GM12891 (cell line): ENCODE measurements at regions not wholly inside any gene's neighbourhood (a gene's known extent, or its start where the extent isn't known, plus 50 kb on each side); places are given as distances from the start of the nearest gene placed in this dataset.

Experiments used
- PAX5 ChIP-seq: IDR thresholded peaks from 2 replicates; pipeline ENCODE4 v1.6.1; 2011; ENCODE audit warnings: low read length, moderate library complexity, mild to moderate bottlenecking; ENCODE audit not compliant: insufficient read depth, severe bottlenecking
- POLR2A ChIP-seq: IDR thresholded peaks from 2 replicates; pipeline ENCODE4 v1.6.1; 2011; ENCODE audit warnings: low read depth, low read length, control low read depth
- POLR2AphosphoS5 ChIP-seq: IDR thresholded peaks from 2 replicates; pipeline ENCODE4 v1.6.1; 2011; ENCODE audit warnings: low read depth, low read length, control low read depth
- POU2F2 ChIP-seq: IDR thresholded peaks from 2 replicates; pipeline ENCODE4 v1.6.1; 2011; ENCODE audit warnings: low read depth, mild to moderate bottlenecking, control low read depth, low read length, moderate library complexity
- SPI1 ChIP-seq: IDR thresholded peaks from 2 replicates; pipeline ENCODE4 v1.6.1; 2011; ENCODE audit warnings: low read depth, low read length, control low read depth
- TAF1 ChIP-seq: IDR thresholded peaks from 2 replicates; pipeline ENCODE4 v1.6.1; 2011; ENCODE audit warnings: low read depth, low read length, control low read depth

GRCh38 chr14:26928019-26928418 is 330.2 kb upstream of the NOVA1 start:
- TF ChIP-seq POLR2A (no peak), POLR2AphosphoS5 (no peak), SPI1 (no peak), TAF1 (no peak), POU2F2 (no peak), PAX5 (no peak)
